Activated CD4-positive, alpha-beta T cell treated with anti-CD3 and anti-CD28 coated beads, Interleukin-2, Interleukin-6, amounts not matched to agents 100 ng/mL and 50 ng/mL, durations not matched to agents 16 hours and 8 hours (primary cell): ENCODE measurements at regions not wholly inside any gene's neighbourhood (a gene's known extent, or its start where the extent isn't known, plus 50 kb on each side); places are given as distances from the start of the nearest gene placed in this dataset.
"Not testable (repeated sequence)": the region's sequence is repeated elsewhere in the genome, so short reads cannot be mapped to it uniquely, and the experiment has no call there.

Experiments used
- DNase-seq: peaks from one replicate; pipeline ENCODE4 v3.0.0-alpha.2; 2020

- no peak for DNase-seq
Observed at GRCh38 chr7:118843456-118843855, 619.0 kb downstream of the ANKRD7 start.

- DNase-seq = no peak
Observed at GRCh38 chr7:118844748-118845147, 620.2 kb downstream of the ANKRD7 start.

- no peak for DNase-seq
Observed at GRCh38 chr7:118845791-118846190, 621.3 kb downstream of the ANKRD7 start.

- DNase-seq = no peak
Observed at GRCh38 chr7:118846977-118847376, 622.5 kb downstream of the ANKRD7 start.

GRCh38 chr7:118855290-118855689, 630.8 kb downstream of the ANKRD7 start:
- DNase-seq = no peak

- DNase-seq = no peak
Observed at GRCh38 chr7:118858651-118859149, 634.2 kb downstream of the ANKRD7 start.

GRCh38 chr7:118861581-118861980, 637.1 kb downstream of the ANKRD7 start:
- no peak for DNase-seq

GRCh38 chr7:118862740-118863139, 638.2 kb downstream of the ANKRD7 start:
- no peak for DNase-seq

GRCh38 chr7:118863966-118864365, 639.5 kb downstream of the ANKRD7 start:
- DNase-seq = no peak

- DNase-seq = no peak
Observed at GRCh38 chr7:118867860-118868259, 643.4 kb downstream of the ANKRD7 start.

- DNase-seq = not testable (repeated sequence)
Observed at GRCh38 chr7:118869141-118869540, 644.6 kb downstream of the ANKRD7 start.

- no peak for DNase-seq
Observed at GRCh38 chr7:118870187-118870586, 645.7 kb downstream of the ANKRD7 start.

- DNase-seq = no peak
Observed at GRCh38 chr7:118872568-118872967, 648.1 kb downstream of the ANKRD7 start.

GRCh38 chr7:118877187-118877586, 652.7 kb downstream of the ANKRD7 start:
- no peak for DNase-seq

- no peak for DNase-seq
Observed at GRCh38 chr7:118878336-118878735, 653.8 kb downstream of the ANKRD7 start.

GRCh38 chr7:118898284-118898683, 673.8 kb downstream of the ANKRD7 start:
- no peak for DNase-seq

GRCh38 chr7:118902600-118902999, 678.1 kb downstream of the ANKRD7 start:
- no peak for DNase-seq

GRCh38 chr7:118907911-118908527, 683.5 kb downstream of the ANKRD7 start:
- no peak for DNase-seq

GRCh38 chr7:118916120-118916519, 691.6 kb downstream of the ANKRD7 start:
- DNase-seq = not testable (repeated sequence)

GRCh38 chr7:118918556-118918955, 694.1 kb downstream of the ANKRD7 start:
- no peak for DNase-seq

- DNase-seq = no peak
Observed at GRCh38 chr7:118938845-118939244, 714.3 kb downstream of the ANKRD7 start.

- no peak for DNase-seq
Observed at GRCh38 chr7:118944271-118944670, 719.8 kb downstream of the ANKRD7 start.

- DNase-seq = no peak
Observed at GRCh38 chr7:118945911-118946682, 721.6 kb downstream of the ANKRD7 start.

- no peak for DNase-seq
Observed at GRCh38 chr7:118948508-118948907, 724.0 kb downstream of the ANKRD7 start.
